ENCODE measurements at regions not wholly inside any gene's neighbourhood (a gene's known extent, or its start where the extent isn't known, plus 50 kb on each side); places are given as distances from the start of the nearest gene placed in this dataset.
A peak's percentile ranks its signal among the peaks of the same experiment; 100 is the strongest.
"Not testable (repeated sequence)": the region's sequence is repeated elsewhere in the genome, so short reads cannot be mapped to it uniquely, and the experiment has no call there.

DNA sequence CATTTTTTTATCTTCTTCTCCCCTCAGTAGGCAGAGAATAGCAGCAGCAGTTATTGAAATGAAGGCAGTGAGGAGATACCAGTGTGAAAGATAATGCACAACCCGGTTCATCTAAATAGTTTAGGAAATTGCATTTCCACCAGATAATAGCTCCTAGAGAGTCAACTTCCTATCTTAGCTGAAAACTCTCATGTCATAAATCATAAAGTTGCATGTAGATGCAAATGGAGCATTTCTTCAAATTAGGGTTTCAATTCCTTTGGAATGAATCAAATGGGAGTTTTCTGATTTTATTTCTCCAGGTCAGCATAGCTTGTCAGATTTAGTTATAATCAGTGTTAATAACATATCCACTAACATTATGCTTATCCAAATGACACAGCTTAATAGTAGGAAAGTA lies 335.3 kb downstream of the CNTNAP4 start:
- DNase-seq (ENCODE audit: low spot score) = no peak

DNA sequence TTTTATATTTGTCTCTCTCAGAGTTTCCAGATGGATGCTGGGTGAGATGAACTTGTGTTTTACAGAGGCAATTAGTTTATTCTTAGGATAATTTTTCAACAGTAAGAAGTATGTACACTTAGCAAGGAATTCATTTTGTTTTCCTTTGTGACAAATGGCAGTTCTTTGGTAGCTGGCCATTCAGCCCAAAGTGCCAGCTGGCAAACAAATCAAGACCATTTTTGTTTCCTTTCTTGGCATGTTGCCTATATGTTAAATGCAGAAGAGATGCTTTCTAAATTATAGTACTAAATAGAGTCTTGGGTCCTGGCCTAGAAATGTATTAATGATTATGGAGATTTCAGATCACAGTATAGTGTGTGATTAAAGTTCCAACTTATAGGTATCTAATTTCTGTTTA lies 337.1 kb downstream of the CNTNAP4 start:
- DNase-seq (ENCODE audit: low spot score) = peak; percentile 88

DNA sequence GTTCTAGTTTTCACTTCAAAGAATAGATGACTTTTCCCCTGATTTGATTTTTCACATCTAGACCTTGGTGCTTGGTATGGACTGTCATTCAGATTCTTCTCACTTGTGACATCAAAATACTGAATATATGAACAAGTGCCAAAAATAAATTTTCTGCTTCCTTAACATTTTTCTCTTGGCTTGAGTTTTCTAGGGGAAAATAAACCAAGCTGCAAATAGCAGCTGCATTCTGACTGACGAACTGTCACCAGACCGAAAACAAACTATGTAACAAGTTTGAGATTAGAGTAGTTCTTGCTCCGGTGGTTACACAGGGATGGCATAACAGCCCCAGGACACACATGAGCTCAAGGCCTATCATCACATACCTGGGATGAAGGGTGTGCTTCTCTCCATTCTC lies 345.7 kb downstream of the CNTNAP4 start:
- no peak for DNase-seq (ENCODE audit: low spot score)

DNA sequence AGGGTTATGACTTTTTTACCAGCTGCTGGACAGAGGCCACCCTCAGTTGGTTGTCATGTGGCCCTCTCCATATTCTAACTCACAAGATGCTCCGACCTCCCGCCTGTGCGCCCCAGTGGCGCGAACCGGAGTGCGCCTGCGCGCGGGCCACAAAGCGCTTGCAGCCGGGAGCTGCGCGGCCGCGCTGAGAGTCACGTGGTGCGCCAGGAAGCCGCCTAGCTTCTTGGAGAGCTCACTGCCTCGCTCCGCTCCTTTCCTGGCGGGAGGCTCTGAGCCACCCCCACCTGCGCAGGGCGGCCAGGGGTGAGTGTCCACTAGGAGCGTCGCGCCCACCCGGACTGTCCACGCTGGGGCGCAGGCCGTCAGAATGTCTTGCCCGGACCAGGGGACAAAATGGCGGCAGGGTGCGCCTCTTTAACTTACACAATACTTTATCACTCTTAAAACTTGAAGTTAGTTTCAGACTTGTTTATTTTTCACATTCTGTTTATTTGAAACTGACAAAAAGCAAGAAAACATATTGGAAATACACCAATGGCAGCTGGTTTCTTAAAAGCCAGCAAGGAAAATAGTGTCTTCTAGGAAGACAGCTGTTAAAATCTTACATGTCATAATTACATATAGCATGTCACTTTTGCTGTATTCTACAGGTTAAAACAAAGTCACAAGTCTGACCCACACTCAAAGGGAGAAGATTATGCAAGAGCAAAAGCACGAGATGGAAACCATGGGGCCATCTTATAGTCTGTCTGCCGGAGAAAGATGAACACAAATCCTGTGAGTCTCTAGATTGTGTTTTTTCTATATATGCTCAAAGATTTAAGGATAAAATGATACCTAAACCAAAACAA lies 357.9 kb downstream of the CNTNAP4 start:
- no peak for DNase-seq (ENCODE audit: low spot score)

DNA sequence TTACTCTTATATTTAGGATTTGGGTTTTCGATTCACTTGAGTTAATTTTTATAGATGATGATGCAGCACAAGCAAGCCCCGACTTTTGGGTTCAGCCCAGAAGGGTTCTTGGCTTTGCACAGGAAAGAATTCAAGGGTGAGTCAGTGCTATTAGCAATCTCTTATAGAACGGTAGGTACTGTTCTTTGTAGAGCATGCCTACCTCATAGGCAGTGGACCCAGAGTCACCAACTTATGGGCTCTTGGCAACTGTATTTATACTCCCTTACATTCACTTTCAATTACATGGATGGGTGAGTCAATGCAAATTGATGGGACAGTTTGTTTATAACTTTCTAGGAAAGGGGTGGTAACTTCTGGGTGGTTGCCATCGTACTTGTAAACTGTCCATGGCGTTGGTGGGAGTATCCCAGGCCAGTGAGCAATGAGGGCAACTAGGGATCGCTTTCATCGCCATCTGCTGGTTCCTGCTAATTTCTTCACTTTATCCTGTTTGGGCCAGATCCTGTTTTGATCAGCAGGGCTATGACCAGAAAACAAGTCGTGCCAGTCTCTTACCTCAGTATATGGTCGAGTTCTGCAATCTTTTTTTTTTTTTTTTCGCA lies 362.6 kb downstream of the CNTNAP4 start:
- peak; percentile 57 for DNase-seq (ENCODE audit: low spot score)

DNA sequence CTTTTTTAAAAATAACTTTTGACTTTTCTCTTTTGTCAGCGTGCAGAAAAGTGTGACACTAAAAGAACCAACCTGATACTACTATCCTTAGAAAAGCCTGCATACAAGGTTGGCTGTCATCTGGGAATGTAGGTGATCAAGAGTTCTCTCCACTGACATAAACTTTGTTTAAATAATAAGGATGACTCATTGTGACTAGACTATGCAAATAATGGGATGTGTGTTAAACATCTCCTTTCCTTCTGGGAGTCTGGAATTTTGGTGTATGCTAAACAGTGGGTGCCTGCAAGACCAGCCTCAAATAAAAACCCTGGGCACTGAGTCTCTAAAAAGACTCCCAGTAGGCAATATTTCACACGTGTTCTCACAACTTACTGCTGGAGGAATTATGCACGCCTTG lies 373.4 kb downstream of the CNTNAP4 start:
- no peak for DNase-seq (ENCODE audit: low spot score)

DNA sequence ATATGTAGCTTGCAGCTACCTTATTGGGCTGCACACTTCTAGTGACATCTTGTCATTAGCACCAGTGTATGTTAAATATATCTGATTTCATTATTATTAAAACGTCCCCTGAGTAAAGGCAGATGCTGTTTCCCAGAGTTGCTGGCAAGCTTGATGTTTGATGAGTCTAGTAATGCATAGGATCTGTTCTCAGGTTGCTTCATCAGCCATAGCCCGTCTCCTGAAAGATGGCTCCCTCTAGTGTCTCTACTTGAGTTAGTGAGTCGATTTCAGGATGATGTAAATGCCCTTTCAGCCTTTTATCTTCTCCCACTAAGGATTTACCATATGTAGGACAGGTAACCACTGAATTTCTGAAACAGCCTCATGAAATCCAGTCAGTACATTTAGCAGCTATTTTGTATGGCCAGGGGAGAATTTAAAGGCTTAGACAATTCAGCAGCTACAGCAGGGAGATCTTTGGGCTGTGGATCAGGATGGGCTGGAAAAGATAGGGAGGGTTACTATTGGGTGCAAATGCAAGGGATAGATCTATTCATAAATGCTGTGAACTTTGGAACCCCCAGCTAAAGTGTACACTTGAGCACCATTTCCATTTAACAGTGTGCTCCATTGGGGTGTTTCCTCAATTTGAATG lies 376.3 kb downstream of the CNTNAP4 start:
- DNase-seq (ENCODE audit: low spot score) = peak; percentile 89

DNA sequence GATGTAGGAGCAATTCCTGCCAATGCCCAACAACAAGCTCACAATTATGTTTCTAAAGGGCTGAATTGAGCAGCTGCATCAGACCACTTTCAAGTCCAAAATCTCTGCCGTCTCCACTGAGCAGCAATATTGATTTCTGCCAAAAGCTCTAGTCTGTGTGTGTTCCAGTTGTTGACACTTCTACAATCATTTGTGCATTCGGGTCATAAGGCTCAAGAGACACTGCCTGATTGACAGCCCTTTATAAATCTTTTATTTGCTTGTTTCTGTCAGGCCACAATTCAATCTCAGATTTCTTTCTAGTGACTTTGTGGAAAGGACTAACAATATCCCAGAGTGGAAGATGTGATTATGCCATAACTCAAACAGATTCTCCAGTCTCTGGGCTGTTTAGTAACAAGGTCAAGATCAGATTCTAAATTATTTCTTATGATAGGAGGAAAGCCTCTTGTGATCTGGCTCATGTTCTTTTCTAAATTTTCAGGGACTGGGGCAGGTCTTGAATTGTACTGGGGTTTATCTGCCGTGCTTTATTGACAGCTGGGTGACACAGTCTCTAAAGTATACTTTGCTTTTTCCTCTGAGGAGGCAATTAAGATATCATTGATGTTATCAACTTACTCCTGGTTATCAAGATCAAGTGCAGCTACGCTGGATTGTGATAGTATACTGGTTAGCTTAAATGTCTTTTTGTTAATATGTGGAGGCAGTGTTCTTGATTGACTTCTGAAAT lies 377.1 kb downstream of the CNTNAP4 start:
- no peak for DNase-seq (ENCODE audit: low spot score)

DNA sequence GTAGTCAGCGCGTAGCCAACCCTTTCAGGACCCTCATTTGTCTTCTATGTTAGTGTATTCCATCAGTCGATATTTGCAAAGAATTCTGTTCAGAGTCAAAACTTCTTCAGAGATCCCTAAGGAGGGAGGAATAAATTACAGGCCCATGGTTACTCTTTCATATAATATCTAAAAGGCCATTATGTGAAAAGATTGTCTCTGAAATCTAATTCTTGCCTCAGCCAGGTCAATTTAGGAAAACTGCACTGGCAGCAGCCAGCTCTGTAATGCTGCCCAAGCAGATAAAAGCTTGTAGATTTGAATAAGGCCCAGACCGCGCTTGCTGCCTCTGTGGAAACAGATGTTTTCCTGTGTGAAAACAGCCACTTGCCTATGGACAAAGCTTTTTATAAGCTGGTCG lies 379.8 kb downstream of the CNTNAP4 start:
- no peak for DNase-seq (ENCODE audit: low spot score)

DNA sequence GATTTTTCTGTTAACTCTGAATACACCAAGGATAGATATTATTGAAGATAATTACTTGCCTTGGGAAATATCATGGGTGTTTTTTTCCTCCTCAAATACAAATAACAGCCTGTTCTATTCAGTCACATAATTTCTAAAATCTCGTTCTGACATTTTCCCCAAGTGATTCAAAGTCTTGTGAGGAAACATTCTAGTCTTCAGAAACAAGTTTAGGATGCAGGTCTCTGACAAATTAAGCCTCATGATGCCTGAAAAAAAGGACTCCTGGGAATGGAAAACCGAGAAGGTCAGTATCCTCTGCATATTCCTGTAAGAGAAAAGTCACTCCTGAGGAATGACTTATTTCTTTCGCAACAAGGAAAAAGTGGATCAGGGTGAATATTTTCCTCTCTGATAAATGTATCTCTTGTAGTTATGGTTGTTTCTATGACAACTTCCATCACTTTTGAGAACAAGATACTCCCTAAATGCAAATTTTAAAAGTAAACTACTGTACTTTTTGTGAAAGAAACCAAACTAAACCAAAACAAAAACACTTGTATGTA lies 384.6 kb downstream of the CNTNAP4 start:
- no peak for DNase-seq (ENCODE audit: low spot score)

DNA sequence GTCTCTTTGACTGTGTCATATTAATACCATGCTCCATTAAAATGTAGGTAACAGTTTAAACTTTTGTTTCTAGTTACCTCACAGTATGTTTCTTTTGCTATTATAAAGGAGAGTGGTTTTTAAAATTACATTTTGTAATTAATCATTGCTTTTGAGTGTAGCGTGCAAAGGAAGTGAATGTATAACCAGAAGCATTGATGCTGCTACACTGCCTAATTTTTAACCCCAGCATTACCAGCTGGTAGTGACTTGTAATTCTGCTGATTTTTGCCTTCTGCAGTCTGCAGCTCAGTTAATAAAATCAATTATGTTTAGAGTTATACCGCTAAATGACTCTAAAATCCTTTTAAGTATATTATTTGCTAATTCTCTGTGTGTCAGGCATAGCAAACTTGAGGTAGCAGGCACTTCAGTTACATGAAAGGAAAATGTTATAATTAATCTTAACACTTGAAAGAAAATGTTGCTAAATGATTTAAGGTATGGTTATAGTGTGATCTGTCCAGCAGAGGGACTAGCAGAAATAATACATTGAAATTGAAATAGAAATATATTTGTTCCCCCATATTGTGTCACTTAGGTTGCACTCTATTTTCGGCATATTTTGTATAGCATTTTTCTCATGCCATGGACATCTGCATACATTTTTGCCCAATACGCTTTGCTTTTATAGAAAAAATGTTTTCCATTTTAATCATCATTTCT lies 388.5 kb downstream of the CNTNAP4 start:
- DNase-seq (ENCODE audit: low spot score) = no peak

DNA sequence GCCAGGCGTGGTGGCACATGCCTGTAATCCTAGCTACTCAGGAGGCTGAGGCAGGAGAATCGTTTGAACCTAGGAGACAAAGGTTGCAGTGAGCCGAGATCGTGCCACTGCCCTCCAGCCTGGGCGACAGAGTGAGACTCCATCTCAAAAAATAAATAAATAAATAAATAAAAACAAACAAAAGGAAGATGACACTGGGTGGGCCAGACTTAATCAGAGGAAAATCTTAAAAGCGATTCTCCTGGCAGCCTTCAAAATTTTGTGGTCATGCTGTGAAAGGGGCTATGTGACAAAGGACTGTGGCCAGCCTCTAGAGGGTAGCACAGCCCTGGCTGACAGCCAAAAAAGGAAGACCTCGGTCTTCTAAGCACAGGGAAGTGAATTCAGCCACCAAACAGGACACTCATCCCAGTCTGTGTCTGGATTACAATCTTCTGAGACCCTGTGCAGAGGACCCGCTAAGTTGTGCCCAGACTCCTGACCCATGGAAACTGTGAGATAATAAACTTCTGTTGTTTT lies 391.1 kb downstream of the CNTNAP4 start:
- no peak for DNase-seq (ENCODE audit: low spot score)

DNA sequence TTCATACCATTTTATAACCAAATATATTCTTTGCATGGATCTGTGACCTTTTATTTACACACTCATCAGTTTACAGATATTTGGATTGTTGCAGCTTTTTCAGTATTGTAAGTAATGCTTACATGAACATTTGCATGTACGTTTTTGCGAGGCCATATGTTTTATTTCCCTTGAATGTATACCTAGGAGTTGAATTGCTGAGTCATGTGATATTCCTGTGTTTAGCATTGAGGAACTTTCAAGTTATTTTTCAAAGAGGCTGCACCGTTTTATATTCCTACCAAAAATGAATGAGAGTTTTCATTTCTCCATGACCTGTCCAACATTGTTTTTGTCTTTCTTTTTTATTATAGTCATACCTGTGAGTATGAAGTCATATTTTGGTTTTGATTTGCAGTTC lies 392.1 kb downstream of the CNTNAP4 start:
- no peak for DNase-seq (ENCODE audit: low spot score)

DNA sequence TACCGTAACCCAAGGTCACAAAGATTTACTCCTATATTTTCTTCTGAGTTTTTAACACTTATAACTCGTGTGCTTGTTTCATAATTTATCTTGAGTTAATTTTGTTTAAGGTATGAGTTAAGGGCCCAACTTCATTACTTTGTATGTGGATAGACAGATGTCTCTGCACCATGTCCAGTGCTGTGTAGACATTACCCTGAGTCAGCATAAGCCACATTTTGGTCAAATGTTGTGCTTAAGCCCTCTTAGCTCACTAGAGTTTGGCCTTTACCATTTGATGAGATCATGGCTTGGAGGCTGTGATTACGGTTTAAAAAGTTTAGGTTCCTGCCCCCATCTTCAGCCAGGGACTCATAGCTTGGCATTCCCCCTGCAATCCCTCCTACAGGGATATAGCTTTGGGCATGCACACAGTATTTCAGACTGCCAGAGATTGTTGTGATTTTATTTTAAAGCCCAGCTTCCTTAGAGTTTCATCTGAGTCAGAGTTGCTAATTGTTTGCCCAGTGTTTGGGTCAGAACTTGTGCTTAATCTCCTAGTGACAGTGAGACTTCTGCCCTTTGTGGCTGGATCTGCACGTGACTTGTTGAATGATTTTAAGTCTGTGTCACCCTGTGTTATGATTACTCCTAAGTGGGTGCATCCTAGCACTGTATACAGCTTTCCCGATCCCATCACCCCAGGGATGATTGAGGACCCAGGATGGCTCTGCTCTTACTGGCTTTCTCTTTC lies 393.1 kb downstream of the CNTNAP4 start:
- DNase-seq (ENCODE audit: low spot score) = no peak

DNA sequence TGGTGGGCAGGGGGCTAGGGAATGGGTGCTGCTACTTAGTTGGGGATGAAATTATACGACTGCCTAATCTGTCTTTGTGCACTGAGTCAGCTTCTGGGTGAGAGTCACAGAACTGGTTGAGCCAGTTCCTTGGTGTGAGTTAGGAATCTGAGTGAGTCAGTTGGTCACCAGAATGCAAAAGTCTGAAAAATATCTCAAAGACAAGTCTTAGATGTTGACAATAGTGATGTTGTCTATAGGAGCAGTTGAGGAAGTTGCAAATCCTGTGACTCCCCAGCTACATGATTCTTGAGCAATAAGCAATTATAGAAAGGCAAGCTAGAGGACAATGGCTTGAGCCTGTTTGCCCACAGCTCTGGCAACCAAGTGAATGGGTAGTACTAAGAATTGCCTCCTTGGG lies 399.2 kb downstream of the CNTNAP4 start:
- no peak for DNase-seq (ENCODE audit: low spot score)

DNA sequence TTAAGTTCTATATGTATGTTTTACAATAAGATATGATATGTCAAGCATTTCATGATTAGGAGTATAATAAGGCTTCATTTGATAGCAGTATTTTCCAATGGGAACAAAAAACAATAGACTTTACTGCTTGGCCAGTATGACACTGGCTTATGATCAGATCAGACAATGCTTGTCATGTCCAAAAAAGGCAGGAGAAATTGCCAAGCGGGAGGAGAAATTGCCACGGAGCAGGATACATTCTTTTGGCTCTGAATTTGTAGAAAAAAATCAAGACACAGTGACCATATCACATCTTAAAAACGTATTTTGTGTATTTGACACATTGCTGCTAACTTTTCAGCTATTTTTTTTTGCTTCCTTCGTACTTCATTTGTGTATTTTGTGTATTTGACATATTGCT lies 404.1 kb downstream of the CNTNAP4 start:
- no peak for DNase-seq (ENCODE audit: low spot score)

DNA sequence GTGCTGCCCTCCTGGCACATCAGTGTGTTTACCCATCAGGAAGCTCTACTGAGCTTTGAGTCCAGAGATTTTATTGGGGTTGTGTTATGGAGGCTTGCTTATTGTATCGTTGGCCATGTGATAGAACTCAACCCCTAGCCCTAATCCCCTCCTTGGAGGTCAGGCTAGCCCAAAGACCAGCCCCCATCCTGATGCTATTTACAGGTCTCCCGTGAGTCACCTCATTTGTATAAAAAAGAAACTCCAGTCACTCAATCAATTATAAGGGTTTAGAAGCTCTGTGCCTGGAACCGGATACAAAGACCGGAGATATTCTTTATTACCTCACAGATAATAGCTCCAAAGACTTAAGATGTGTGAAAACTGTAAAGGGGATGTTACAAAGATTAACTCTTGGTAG lies 405.9 kb downstream of the CNTNAP4 start:
- DNase-seq (ENCODE audit: low spot score) = no peak

DNA sequence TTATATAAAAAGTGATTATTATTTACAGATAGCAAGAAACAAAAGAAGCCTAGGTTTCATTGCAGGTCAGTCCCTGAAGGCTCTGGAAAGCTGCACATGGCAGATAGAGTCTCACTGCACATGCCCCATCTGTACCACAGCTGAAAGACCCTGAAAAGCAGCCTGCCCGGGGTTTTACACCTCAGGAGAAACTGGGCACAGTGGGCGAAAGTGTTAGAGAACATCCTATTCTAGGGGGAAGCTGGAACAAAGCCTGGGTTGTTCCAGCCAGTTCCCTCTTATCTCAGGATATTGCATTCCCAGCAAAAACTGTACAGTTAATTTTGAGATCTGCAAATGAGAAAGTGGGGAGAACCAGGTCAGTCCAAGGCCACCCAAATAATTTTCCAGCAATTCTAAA lies 419.7 kb downstream of the CNTNAP4 start:
- DNase-seq (ENCODE audit: low spot score) = no peak

DNA sequence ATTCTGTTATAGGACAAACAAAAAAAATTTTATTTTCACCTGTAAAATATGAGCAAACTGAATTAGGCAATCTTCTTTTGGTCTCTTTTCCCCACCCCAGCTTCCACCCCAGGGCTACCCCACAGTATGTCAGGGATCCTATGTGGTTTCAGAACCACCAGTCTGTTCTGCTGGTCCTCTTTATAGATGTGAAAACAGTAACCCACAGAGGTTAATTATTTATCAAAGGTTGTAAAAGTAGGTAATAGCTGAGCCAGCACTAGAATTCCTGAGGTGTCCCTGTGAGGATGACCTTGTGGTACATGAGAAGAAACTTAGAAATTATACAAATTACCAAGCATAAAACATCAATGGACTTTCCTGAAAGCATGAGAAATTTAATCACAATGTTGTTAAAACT lies 428.7 kb downstream of the CNTNAP4 start:
- no peak for DNase-seq (ENCODE audit: low spot score)

DNA sequence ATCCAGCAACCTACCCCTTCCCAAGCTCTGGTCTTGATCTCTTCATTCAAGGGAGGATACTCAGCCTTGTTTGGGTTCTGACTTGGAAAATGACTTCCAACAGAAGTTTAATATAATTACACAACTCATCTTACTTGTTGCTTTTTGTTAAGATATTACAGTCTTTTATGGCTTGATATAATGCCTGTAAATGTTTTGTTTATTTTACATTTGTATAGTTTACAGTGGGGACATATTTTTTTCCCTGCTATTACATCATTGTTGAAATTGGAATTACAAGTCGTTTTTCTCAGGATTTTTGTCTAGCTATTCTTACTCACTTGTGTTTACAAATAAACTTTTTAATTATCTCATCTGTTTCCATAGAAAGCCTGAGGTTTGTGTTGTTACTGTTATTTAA lies 436.0 kb downstream of the CNTNAP4 start:
- no peak for DNase-seq (ENCODE audit: low spot score)

DNA sequence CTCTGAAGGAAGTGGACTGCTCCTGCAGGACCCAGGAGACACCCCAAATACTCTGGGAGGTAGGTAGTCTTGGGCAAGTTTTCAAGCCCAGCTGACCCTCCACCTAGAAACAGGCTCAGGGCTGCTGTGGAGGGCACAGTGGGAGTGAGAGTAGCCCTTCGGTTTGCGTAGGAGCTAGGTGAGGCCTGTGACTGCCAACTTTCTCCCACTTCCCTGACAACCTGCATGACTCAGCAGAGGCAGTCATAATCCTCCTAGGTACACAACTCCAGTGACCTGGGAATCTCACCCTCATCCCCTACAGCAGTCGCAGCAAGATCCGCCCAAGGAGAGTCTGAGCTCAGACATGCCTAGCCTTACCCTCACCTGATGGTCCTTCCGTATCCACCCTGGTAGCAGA lies 439.1 kb downstream of the CNTNAP4 start:
- DNase-seq (ENCODE audit: low spot score) = not testable (repeated sequence)

Data from cerebellar cortex (tissue), 1 donor.